Liver (tissue), 8 donors: ENCODE measurements at regions not wholly inside any gene's neighbourhood (a gene's known extent, or its start where the extent isn't known, plus 50 kb on each side); places are given as distances from the start of the nearest gene placed in this dataset.

Source experiments
- DNase-seq: peaks from one replicate; pipeline ENCODE4 v3.0.0-alpha.2; 2017; ENCODE audit warnings: low spot score
- H3K27ac ChIP-seq, 2 donors: one replicate each; pipeline ENCODE4 v1.7.0; 2013; ENCODE audit warnings: inconsistent platforms in 2 of 2, low read length in 2 of 2, control low read depth in 1 of 2, low read depth in 1 of 2, mild to moderate bottlenecking in 1 of 2
- H3K27me3 ChIP-seq, 4 donors: one replicate each; pipeline versions ENCODE4 v1.6.1 to v1.7.0; 2013; ENCODE audit warnings: low read length in 3 of 4, inconsistent platforms in 1 of 4, mild to moderate bottlenecking in 1 of 4, moderate library complexity in 1 of 4; ENCODE audit not compliant: control insufficient read depth in 4 of 4, insufficient read depth in 4 of 4
- H3K36me3 ChIP-seq, 4 donors: one replicate each; pipeline versions ENCODE4 v1.6.1 to v1.7.0; 2013; ENCODE audit warnings: low read length in 3 of 4, mild to moderate bottlenecking in 3 of 4, low read depth in 1 of 4, moderate library complexity in 1 of 4; ENCODE audit not compliant: control insufficient read depth in 4 of 4, insufficient read depth in 3 of 4
- H3K4me1 ChIP-seq, 4 donors: one replicate each; pipeline versions ENCODE4 v1.6.1 to v1.7.0; 2013; ENCODE audit warnings: low read length in 3 of 4, mild to moderate bottlenecking in 3 of 4, moderate library complexity in 1 of 4; ENCODE audit not compliant: control insufficient read depth in 4 of 4, insufficient read depth in 4 of 4
- H3K4me3 ChIP-seq, 3 donors: one replicate each; pipeline versions ENCODE4 v1.6.1 to v1.7.0; 2013; ENCODE audit warnings: low read length in 3 of 3, control low read depth in 1 of 3, low read depth in 1 of 3, mild to moderate bottlenecking in 1 of 3
- H3K9ac ChIP-seq, 2 donors: one replicate each; pipeline ENCODE4 v1.7.0; 2013; ENCODE audit warnings: low read length in 2 of 2, mild to moderate bottlenecking in 2 of 2, moderate library complexity in 2 of 2, control low read depth in 1 of 2, low read depth in 1 of 2
- H3K9me3 ChIP-seq, 4 donors: one replicate each; pipeline versions ENCODE4 v1.6.1 to v1.7.0; 2013; ENCODE audit warnings: low read length in 3 of 4; ENCODE audit not compliant: control insufficient read depth in 4 of 4
- EGR1 ChIP-seq, 2 donors: IDR thresholded peaks; 2 replicates each; pipeline ENCODE4 v1.6.1; 2016 to 2018; ENCODE audit warnings: antibody characterized with exemption in 2 of 2, low read depth in 2 of 2
- FOXA1 ChIP-seq: IDR thresholded peaks from 2 replicates; pipeline ENCODE4 v1.6.1; 2016; ENCODE audit warnings: antibody characterized with exemption
- FOXA2 ChIP-seq: IDR thresholded peaks from 2 replicates; pipeline ENCODE4 v1.6.1; 2016; ENCODE audit warnings: antibody characterized with exemption
- GABPA ChIP-seq, 2 donors: IDR thresholded peaks in 1 of 2; conservative IDR thresholded peaks in 1 of 2; 2 replicates each; pipeline ENCODE4 v1.6.1; 2016; ENCODE audit warnings: antibody characterized with exemption in 2 of 2, mild to moderate bottlenecking in 1 of 2, moderate library complexity in 1 of 2
- HNF4A ChIP-seq, 2 donors: conservative IDR thresholded peaks; 2 replicates each; pipeline ENCODE4 v1.6.1; 2016; ENCODE audit warnings: antibody characterized with exemption in 2 of 2, mild to moderate bottlenecking in 2 of 2
- HNF4G ChIP-seq: IDR thresholded peaks from 2 replicates; pipeline ENCODE4 v1.6.1; 2016; ENCODE audit warnings: antibody characterized with exemption
- JUND ChIP-seq, 2 donors: IDR thresholded peaks; 2 replicates each; pipeline ENCODE4 v1.6.1; 2016; ENCODE audit warnings: antibody characterized with exemption in 2 of 2
- NR2F2 ChIP-seq: IDR thresholded peaks from 2 replicates; pipeline ENCODE4 v1.6.1; 2016; ENCODE audit warnings: antibody characterized with exemption
- RAD21 ChIP-seq, 2 donors: IDR thresholded peaks; 2 replicates each; pipeline ENCODE4 v1.6.1; 2016; ENCODE audit warnings: antibody characterized with exemption in 2 of 2, mild to moderate bottlenecking in 2 of 2
- RXRA ChIP-seq, 2 donors: IDR thresholded peaks; 2 replicates each; pipeline ENCODE4 v1.6.1; 2017 to 2018; ENCODE audit warnings: antibody characterized with exemption in 2 of 2, mild to moderate bottlenecking in 1 of 2
- SP1 ChIP-seq: IDR thresholded peaks from 2 replicates; pipeline ENCODE4 v1.6.1; 2018; ENCODE audit warnings: antibody characterized with exemption, mild to moderate bottlenecking
- TAF1 ChIP-seq: conservative IDR thresholded peaks from 2 replicates; pipeline ENCODE4 v1.6.1; 2016; ENCODE audit warnings: antibody characterized with exemption, mild to moderate bottlenecking
- YY1 ChIP-seq: IDR thresholded peaks from 2 replicates; pipeline ENCODE4 v1.6.1; 2016; ENCODE audit warnings: antibody characterized with exemption, mild to moderate bottlenecking
- WGBS: extraction: QIAGEN DNeasy Blood & Tissue Kit; methylation state at CpG from one replicate; pipeline ENCODE4 v1.1.7; 2013; 5-methylcytosine and 5-hydroxymethylcytosine counted together
- TF ChIP-seq, protein P1 (sequence below): IDR thresholded peaks from 2 replicates; pipeline ENCODE4 v1.6.1; 2016; ENCODE audit warnings: antibody characterized with exemption
- TF ChIP-seq, protein P2 (sequence below): IDR thresholded peaks from 2 replicates; pipeline ENCODE4 v1.6.1; 2016; ENCODE audit warnings: antibody characterized with exemption
- TF ChIP-seq, protein P3 (sequence below): IDR thresholded peaks from 2 replicates; pipeline ENCODE4 v1.6.1; 2016; ENCODE audit warnings: antibody characterized with exemption, mild to moderate bottlenecking
- TF ChIP-seq, protein P4 (sequence below): IDR thresholded peaks from 2 replicates; pipeline ENCODE4 v1.6.1; 2016; ENCODE audit warnings: antibody characterized with exemption
- TF ChIP-seq, protein P5 (sequence below): fragments of 150-350 bp; IDR thresholded peaks from 2 replicates; pipeline ENCODE4 v1.5.1; 2017; ENCODE audit warnings: improper control_type of control experiment, low read depth, low read length; ENCODE audit not compliant: missing input control
- donor health status: healthy.
- donor health status: healthy.
- donor health status: healthy.
- donor health status: healthy.
- donor health status: healthy.

DNA sequence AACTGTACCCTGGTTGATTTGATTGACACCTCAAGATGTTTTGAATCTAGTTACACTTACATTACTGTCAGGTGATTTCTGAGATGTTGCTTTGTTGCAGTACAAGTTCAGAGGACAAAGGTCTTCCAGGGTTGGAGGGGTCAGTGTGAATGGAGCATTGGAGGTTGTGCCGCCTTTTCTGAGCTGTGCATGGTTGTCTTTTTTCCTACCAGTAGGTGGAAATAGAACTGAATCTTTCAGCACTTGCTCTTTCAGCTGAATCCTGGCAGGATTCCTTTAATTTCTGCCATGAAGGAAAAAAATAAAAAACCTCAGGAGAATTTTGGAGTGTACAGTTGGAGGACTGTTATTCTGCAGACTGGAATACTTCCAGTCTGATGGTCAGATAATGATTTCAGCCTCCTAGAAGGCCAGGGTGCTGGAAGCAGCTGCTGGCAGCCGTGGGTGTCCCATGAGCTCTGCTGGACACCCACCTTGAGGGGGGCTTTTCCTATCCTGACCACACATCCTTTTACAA is 82.7 kb downstream of the PLCE1 start:
- no peaks in the 10 kb centered on the region for H3K9me3 ChIP-seq
- DNase-seq = no peak
- TF ChIP-seq, protein P1, sequence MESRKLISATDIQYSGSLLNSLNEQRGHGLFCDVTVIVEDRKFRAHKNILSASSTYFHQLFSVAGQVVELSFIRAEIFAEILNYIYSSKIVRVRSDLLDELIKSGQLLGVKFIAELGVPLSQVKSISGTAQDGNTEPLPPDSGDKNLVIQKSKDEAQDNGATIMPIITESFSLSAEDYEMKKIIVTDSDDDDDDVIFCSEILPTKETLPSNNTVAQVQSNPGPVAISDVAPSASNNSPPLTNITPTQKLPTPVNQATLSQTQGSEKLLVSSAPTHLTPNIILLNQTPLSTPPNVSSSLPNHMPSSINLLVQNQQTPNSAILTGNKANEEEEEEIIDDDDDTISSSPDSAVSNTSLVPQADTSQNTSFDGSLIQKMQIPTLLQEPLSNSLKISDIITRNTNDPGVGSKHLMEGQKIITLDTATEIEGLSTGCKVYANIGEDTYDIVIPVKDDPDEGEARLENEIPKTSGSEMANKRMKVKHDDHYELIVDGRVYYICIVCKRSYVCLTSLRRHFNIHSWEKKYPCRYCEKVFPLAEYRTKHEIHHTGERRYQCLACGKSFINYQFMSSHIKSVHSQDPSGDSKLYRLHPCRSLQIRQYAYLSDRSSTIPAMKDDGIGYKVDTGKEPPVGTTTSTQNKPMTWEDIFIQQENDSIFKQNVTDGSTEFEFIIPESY = peak; percentile 42
- TF ChIP-seq, protein P2, sequence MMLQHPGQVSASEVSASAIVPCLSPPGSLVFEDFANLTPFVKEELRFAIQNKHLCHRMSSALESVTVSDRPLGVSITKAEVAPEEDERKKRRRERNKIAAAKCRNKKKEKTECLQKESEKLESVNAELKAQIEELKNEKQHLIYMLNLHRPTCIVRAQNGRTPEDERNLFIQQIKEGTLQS = peak; percentile 24
- TF ChIP-seq, protein P3, sequence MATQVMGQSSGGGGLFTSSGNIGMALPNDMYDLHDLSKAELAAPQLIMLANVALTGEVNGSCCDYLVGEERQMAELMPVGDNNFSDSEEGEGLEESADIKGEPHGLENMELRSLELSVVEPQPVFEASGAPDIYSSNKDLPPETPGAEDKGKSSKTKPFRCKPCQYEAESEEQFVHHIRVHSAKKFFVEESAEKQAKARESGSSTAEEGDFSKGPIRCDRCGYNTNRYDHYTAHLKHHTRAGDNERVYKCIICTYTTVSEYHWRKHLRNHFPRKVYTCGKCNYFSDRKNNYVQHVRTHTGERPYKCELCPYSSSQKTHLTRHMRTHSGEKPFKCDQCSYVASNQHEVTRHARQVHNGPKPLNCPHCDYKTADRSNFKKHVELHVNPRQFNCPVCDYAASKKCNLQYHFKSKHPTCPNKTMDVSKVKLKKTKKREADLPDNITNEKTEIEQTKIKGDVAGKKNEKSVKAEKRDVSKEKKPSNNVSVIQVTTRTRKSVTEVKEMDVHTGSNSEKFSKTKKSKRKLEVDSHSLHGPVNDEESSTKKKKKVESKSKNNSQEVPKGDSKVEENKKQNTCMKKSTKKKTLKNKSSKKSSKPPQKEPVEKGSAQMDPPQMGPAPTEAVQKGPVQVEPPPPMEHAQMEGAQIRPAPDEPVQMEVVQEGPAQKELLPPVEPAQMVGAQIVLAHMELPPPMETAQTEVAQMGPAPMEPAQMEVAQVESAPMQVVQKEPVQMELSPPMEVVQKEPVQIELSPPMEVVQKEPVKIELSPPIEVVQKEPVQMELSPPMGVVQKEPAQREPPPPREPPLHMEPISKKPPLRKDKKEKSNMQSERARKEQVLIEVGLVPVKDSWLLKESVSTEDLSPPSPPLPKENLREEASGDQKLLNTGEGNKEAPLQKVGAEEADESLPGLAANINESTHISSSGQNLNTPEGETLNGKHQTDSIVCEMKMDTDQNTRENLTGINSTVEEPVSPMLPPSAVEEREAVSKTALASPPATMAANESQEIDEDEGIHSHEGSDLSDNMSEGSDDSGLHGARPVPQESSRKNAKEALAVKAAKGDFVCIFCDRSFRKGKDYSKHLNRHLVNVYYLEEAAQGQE = peak; percentile 76
- TF ChIP-seq FOXA1 = no peak
- TF ChIP-seq JUND (IDR thresholded peaks at IDR 0.05) = peak; percentile 61 to 74
- peak; percentile 51 for TF ChIP-seq YY1
- peak; percentile 85 to 86 for TF ChIP-seq RAD21 (IDR thresholded peaks at IDR 0.05)
- peak; percentile 86 for TF ChIP-seq NR2F2
- peak; percentile 92 to 94 for TF ChIP-seq HNF4A (conservative IDR thresholded peaks at IDR 0.05)
- no peak for TF ChIP-seq EGR1 (IDR thresholded peaks at IDR 0.05; ENCODE audit: low read depth in 2 of 2)
- TF ChIP-seq, protein P4, sequence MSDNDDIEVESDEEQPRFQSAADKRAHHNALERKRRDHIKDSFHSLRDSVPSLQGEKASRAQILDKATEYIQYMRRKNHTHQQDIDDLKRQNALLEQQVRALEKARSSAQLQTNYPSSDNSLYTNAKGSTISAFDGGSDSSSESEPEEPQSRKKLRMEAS = peak; percentile 55
- TF ChIP-seq TAF1 = no peak
- TF ChIP-seq, protein P5, sequence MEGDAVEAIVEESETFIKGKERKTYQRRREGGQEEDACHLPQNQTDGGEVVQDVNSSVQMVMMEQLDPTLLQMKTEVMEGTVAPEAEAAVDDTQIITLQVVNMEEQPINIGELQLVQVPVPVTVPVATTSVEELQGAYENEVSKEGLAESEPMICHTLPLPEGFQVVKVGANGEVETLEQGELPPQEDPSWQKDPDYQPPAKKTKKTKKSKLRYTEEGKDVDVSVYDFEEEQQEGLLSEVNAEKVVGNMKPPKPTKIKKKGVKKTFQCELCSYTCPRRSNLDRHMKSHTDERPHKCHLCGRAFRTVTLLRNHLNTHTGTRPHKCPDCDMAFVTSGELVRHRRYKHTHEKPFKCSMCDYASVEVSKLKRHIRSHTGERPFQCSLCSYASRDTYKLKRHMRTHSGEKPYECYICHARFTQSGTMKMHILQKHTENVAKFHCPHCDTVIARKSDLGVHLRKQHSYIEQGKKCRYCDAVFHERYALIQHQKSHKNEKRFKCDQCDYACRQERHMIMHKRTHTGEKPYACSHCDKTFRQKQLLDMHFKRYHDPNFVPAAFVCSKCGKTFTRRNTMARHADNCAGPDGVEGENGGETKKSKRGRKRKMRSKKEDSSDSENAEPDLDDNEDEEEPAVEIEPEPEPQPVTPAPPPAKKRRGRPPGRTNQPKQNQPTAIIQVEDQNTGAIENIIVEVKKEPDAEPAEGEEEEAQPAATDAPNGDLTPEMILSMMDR = peak; percentile 57
- peak; percentile 81 for TF ChIP-seq HNF4G
- peak; percentile 56 for TF ChIP-seq SP1
- TF ChIP-seq RXRA (IDR thresholded peaks at IDR 0.05) = peak; percentile 91 to 95
- TF ChIP-seq FOXA2 = no peak
- TF ChIP-seq GABPA (IDR thresholded peaks at IDR 0.05 in 1 of 2, conservative IDR thresholded peaks at IDR 0.05 in 1 of 2) = peak in 1 of 2 donors; percentile 21
- peaks cover 2 to 10% (median 8%) of the 10 kb centered on the region in 4 donors for H3K4me1 ChIP-seq
- H3K27ac ChIP-seq = no peak overlapping the region
- H3K27me3 ChIP-seq = no peaks in the 10 kb centered on the region
- 49% methylated on average over 2 of the region's 2 CpGs for WGBS
- no peak overlapping the region for H3K4me3 ChIP-seq
- H3K36me3 ChIP-seq = no peaks in the 10 kb centered on the region
- no peak overlapping the region for H3K9ac ChIP-seq
